Osteocyte (in vitro differentiated cells): ENCODE measurements at regions not wholly inside any gene's neighbourhood (a gene's known extent, or its start where the extent isn't known, plus 50 kb on each side); places are given as distances from the start of the nearest gene placed in this dataset.

Experiments used
- DNase-seq: peaks from one replicate; pipeline ENCODE4 v3.0.0; 2021; ENCODE audit warnings: mixed read lengths; ENCODE audit not compliant: unreplicated experiment; ENCODE audit errors: extremely low spot score
- H3K27ac Mint-ChIP-seq: one replicate; pipeline ENCODE4 v1.8.0; 2021; ENCODE audit warnings: mild to moderate bottlenecking, mixed read lengths; ENCODE audit not compliant: unreplicated experiment
- H3K27me3 Mint-ChIP-seq: one replicate; pipeline ENCODE4 v1.8.0; 2021; ENCODE audit warnings: mixed read lengths; ENCODE audit not compliant: unreplicated experiment
- H3K36me3 Mint-ChIP-seq: one replicate; pipeline ENCODE4 v1.8.0; 2021; ENCODE audit warnings: mixed read lengths; ENCODE audit not compliant: unreplicated experiment
- H3K4me1 Mint-ChIP-seq: one replicate; pipeline ENCODE4 v1.8.0; 2021; ENCODE audit warnings: mixed read lengths; ENCODE audit not compliant: unreplicated experiment
- H3K4me3 Mint-ChIP-seq: one replicate; pipeline ENCODE4 v1.8.0; 2021; ENCODE audit warnings: mild to moderate bottlenecking, moderate library complexity, mixed read lengths; ENCODE audit not compliant: unreplicated experiment
- H3K9me3 Mint-ChIP-seq: one replicate; pipeline ENCODE4 v1.8.0; 2021; ENCODE audit warnings: mixed read lengths; ENCODE audit not compliant: unreplicated experiment
- TF ChIP-seq, protein P1 (sequence below): fragments of 200-600 bp; sonication (generic); IDR thresholded peaks from 2 replicates; pipeline ENCODE4 v1.5.0; 2021; ENCODE audit warnings: antibody characterized with exemption, mild to moderate bottlenecking, moderate library complexity

DNA sequence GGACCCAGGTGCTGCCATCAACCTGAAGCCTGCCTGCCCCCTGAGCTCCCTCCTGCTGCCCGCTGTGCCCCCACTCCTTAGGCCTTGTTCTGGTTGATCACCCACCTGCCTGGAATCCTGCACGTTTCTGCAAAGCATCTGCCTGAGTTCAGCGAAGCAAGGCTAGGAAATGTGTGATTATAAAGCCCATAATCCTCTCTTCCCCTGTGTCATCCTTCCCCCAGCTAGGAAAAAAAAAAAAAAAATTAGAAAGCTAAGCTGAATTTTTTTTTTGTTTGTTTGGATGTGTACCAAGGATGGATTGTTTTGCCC, 93.2 kb downstream of the FOXA2 start:
- TF ChIP-seq, protein P1, sequence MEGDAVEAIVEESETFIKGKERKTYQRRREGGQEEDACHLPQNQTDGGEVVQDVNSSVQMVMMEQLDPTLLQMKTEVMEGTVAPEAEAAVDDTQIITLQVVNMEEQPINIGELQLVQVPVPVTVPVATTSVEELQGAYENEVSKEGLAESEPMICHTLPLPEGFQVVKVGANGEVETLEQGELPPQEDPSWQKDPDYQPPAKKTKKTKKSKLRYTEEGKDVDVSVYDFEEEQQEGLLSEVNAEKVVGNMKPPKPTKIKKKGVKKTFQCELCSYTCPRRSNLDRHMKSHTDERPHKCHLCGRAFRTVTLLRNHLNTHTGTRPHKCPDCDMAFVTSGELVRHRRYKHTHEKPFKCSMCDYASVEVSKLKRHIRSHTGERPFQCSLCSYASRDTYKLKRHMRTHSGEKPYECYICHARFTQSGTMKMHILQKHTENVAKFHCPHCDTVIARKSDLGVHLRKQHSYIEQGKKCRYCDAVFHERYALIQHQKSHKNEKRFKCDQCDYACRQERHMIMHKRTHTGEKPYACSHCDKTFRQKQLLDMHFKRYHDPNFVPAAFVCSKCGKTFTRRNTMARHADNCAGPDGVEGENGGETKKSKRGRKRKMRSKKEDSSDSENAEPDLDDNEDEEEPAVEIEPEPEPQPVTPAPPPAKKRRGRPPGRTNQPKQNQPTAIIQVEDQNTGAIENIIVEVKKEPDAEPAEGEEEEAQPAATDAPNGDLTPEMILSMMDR = no peak
- H3K27me3 Mint-ChIP-seq = peaks cover 6% of the 10 kb centered on the region
- no peaks in the 10 kb centered on the region for H3K9me3 Mint-ChIP-seq
- no peak overlapping the region for H3K4me3 Mint-ChIP-seq
- H3K27ac Mint-ChIP-seq = no peak overlapping the region
- no peaks in the 10 kb centered on the region for H3K4me1 Mint-ChIP-seq
- no peak for DNase-seq
- no peaks in the 10 kb centered on the region for H3K36me3 Mint-ChIP-seq

DNA sequence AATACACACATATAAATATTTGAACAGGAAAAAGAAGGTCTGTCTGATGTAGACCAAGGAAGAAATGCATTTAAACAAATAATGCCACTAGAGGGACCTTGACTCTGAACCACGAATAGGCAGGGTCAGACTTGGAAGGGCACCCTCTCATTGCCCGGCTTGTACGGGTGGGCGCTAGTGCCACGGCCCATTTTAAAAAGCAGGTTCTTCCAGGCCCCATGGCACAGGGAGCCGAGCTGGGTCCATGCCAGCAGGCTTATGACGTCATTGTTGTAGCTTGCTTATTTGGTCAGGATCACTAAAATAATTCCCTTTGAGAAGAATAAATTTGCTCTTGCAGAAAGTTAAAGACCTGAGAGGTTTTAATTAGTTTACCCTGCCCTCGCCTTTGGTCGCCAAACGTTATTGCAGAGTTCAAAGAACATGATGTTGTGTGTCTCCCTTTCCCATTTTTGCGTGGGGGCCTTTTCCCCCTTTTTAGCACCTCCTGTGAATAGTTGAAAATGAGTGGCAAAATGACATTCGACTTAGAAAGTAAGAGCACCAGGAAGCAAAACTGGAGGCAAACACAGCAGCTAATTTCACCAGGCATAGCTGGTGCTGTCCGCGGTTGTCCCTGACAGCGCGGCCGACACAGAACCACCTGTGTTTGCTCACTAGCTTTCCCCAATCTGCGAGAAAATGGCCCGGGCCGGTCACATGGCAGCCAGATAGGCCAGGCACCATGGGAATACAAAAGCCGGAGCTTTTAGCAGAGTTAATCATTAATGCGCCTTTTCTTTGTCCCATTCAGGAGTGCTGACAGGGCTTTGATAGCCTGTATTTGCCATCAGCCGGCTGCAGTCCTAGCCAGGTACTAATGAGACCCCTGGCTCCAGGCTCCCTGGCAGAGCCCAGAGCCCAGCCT, 93.8 kb downstream of the FOXA2 start:
- H3K4me1 Mint-ChIP-seq = no peaks in the 10 kb centered on the region
- TF ChIP-seq, protein P1 = no peak
- no peak for DNase-seq
- no peaks in the 10 kb centered on the region for H3K9me3 Mint-ChIP-seq
- H3K27me3 Mint-ChIP-seq = peaks cover 6% of the 10 kb centered on the region
- no peaks in the 10 kb centered on the region for H3K36me3 Mint-ChIP-seq
- H3K4me3 Mint-ChIP-seq = no peak overlapping the region
- no peak overlapping the region for H3K27ac Mint-ChIP-seq

DNA sequence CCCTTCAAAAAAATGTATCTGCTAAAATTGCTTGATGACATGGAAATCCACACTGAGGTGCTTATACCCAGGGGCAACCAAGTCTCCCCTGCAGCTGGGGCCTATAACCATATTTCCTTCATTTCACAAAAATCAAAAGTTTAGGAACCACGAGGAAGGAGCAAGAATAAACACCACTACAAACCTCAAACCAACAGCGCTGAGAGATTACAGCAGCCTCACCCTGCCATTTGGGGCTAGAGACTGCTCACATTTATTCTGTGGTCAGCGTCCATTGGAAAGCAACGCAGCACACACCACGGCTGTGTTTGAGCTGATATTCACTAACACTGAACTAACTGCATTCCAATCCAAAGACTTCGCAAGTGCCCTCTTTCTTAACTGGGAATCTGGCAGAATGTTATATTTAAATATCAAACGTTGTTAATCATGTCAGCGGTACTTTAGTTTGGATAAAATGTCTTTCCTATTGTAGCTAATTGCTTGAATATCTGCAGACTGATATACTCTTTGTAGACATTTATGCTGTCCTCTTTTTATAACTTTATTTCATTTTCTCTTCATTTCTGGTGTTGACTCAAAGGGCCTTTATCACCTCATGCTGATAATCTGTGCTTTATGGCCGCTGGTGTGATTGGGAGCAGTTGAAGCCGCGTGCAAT, 94.6 kb downstream of the FOXA2 start:
- peaks cover 6% of the 10 kb centered on the region for H3K27me3 Mint-ChIP-seq
- no peak overlapping the region for H3K4me3 Mint-ChIP-seq
- DNase-seq = no peak
- TF ChIP-seq, protein P1 = no peak
- no peaks in the 10 kb centered on the region for H3K36me3 Mint-ChIP-seq
- no peaks in the 10 kb centered on the region for H3K9me3 Mint-ChIP-seq
- no peak overlapping the region for H3K27ac Mint-ChIP-seq
- H3K4me1 Mint-ChIP-seq = no peaks in the 10 kb centered on the region

DNA sequence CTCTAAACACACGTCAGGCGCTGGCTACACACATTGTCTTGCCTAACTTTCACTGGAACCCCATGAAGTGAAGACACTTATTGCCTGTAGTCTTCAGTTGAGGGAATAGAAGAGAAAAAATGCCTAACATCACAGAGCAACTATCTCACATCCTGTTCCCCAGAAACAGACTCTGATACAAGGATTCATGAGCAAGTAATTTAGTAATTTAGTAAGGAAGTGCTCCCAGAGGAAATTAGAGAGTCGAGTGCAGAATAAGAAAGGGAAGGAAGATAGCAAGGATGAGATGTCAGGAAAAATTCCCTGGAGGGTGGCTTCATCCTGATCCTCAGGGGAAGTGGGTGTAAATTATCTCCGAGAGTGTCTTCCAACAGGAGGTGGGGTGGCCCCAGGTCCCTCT, 104.0 kb downstream of the FOXA2 start:
- no peaks in the 10 kb centered on the region for H3K4me1 Mint-ChIP-seq
- DNase-seq = no peak
- H3K9me3 Mint-ChIP-seq = peaks cover 10% of the 10 kb centered on the region
- no peaks in the 10 kb centered on the region for H3K27me3 Mint-ChIP-seq
- TF ChIP-seq, protein P1 = no peak
- H3K27ac Mint-ChIP-seq = no peak overlapping the region
- H3K4me3 Mint-ChIP-seq = no peak overlapping the region
- no peaks in the 10 kb centered on the region for H3K36me3 Mint-ChIP-seq

DNA sequence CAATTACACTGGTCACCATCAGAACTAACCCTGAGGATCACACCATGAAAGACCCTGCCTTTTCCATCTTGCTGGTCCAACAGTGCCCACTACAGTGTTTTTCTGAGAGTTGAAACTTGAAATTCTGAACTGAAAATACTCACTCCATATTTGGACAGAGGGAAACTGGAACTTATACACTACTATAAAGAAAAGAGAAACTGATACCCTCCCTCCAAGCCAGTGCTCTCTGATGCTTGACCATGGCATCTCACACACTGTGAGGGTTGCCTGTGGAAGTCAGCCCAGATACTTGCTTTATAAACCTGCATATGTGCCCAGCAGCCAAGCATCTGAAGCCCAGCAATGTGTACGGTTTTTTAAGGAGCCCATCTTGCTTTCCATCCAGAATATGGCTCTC, 108.7 kb downstream of the FOXA2 start:
- Mint-ChIP-seq H3K9me3 (peaks cover 18% of the 10 kb centered on the region), H3K4me3 (no peak overlapping the region), H3K36me3 (no peaks in the 10 kb centered on the region), H3K27me3 (no peaks in the 10 kb centered on the region), H3K27ac (no peak overlapping the region), H3K4me1 (no peaks in the 10 kb centered on the region)
- TF ChIP-seq, protein P1 = no peak
- no peak for DNase-seq
